Vagina (tissue), 2 donors: ENCODE measurements at regions not wholly inside any gene's neighbourhood (a gene's known extent, or its start where the extent isn't known, plus 50 kb on each side); places are given as distances from the start of the nearest gene placed in this dataset.

ENCODE experiments used
- DNase-seq, 2 donors: peaks; one replicate each; pipeline ENCODE4 v3.0.0-alpha.2; 2017; ENCODE audit errors: extremely low spot score in 2 of 2
- H3K27ac ChIP-seq: fragments of 200-600 bp; sonication (generic); one replicate; pipeline ENCODE4 v1.5.1; 2019
- H3K27me3 ChIP-seq: fragments of 200-600 bp; sonication (generic); one replicate; pipeline ENCODE4 v1.5.1; 2019
- H3K36me3 ChIP-seq, 2 donors: fragments of 200-600 bp; sonication (generic); one replicate each; pipeline ENCODE4 v1.5.1; 2017 to 2019
- H3K4me1 ChIP-seq: fragments of 200-600 bp; sonication (generic); one replicate; pipeline ENCODE4 v1.5.1; 2019
- H3K4me3 ChIP-seq, 2 donors: fragments of 200-600 bp; sonication (generic); 1 replicate in 1 of 2; 2 replicates in 1 of 2; pipeline ENCODE4 v1.5.1; 2016 to 2019
- H3K9me3 ChIP-seq: fragments of 200-600 bp; sonication (generic); one replicate; pipeline ENCODE4 v1.5.1; 2019
- CTCF ChIP-seq, 3 experiments: fragments of 450-650 bp in 2 of 3; fragments of 200-600 bp in 1 of 3; sonication (generic) in 1 of 3; IDR thresholded peaks; one replicate each; pipeline ENCODE4 v1.5.1; 2017 to 2019; ENCODE audit warnings: antibody characterized with exemption in 3 of 3, mild to moderate bottlenecking in 2 of 3, moderate library complexity in 2 of 3
- POLR2A ChIP-seq, 2 donors: fragments of 450-650 bp; IDR thresholded peaks; one replicate each; pipeline ENCODE4 v1.6.1; 2017; ENCODE audit warnings: antibody characterized with exemption in 2 of 2, mild to moderate bottlenecking in 2 of 2, moderate library complexity in 2 of 2
- POLR2AphosphoS5 ChIP-seq, 2 donors: sonication (generic); formaldehyde crosslinking; IDR thresholded peaks; one replicate each; pipeline ENCODE4 v1.9.0; 2017; ENCODE audit warnings: antibody characterized with exemption in 2 of 2, mild to moderate bottlenecking in 2 of 2, low read depth in 1 of 2; ENCODE audit not compliant: insufficient read depth in 1 of 2
- intact Hi-C: fragments of 100-400 bp; cut with DNase I; formaldehyde crosslinking; loops from one replicate; pipeline ENCODE4 v1.15.1; 2023

- H3K36me3 ChIP-seq: no peaks in the 10 kb centered on the region
- H3K4me3 ChIP-seq: no peak overlapping the region
- no peaks in the 10 kb centered on the region for H3K9me3 ChIP-seq
- peak overlapping the region; percentile 9 for H3K27ac ChIP-seq
- intact Hi-C loops: no loop called here
- H3K27me3 ChIP-seq: no peaks in the 10 kb centered on the region
- TF ChIP-seq POLR2A (IDR thresholded peaks at IDR 0.05) (no peak), CTCF (IDR thresholded peaks at IDR 0.05) (no peak), POLR2AphosphoS5 (IDR thresholded peaks at IDR 0.05; ENCODE audit: insufficient read depth in 1 of 2, low read depth in 1 of 2) (no peak)
- DNase-seq: no peak
- peaks cover 34% of the 10 kb centered on the region for H3K4me1 ChIP-seq
These were observed 100.9 kb downstream of the SAMD9 start for GRCh38 chr7:93016681-93017381.

- H3K4me1 ChIP-seq: peaks cover 34% of the 10 kb centered on the region
- no peak overlapping the region for H3K4me3 ChIP-seq
- H3K27ac ChIP-seq: peak overlapping the region; percentile 40
- no peak for TF ChIP-seq CTCF (IDR thresholded peaks at IDR 0.05)
- TF ChIP-seq POLR2AphosphoS5 (IDR thresholded peaks at IDR 0.05; ENCODE audit: insufficient read depth in 1 of 2, low read depth in 1 of 2): no peak
- TF ChIP-seq POLR2A (IDR thresholded peaks at IDR 0.05): no peak
- no peaks in the 10 kb centered on the region for H3K36me3 ChIP-seq
- DNase-seq: no peak
- H3K9me3 ChIP-seq: no peaks in the 10 kb centered on the region
- no peaks in the 10 kb centered on the region for H3K27me3 ChIP-seq
- intact Hi-C loops: no loop called here
These were observed 101.8 kb downstream of the SAMD9 start for GRCh38 chr7:93015779-93016481.

- Histone ChIP-seq H3K36me3 (no peaks in the 10 kb centered on the region), H3K27me3 (no peaks in the 10 kb centered on the region), H3K27ac (peak overlapping the region; percentile 40), H3K9me3 (no peaks in the 10 kb centered on the region), H3K4me1 (peaks cover 34% of the 10 kb centered on the region), H3K4me3 (no peak overlapping the region)
- no peak for DNase-seq
- TF ChIP-seq CTCF (IDR thresholded peaks at IDR 0.05): no peak
- TF ChIP-seq POLR2A (IDR thresholded peaks at IDR 0.05): no peak
- TF ChIP-seq POLR2AphosphoS5 (IDR thresholded peaks at IDR 0.05; ENCODE audit: insufficient read depth in 1 of 2, low read depth in 1 of 2): no peak
- intact Hi-C loops: no loop called here
These were observed 102.5 kb downstream of the SAMD9 start for GRCh38 chr7:93015101-93015778.

GRCh38 chr7:93014410-93014809 is 103.4 kb downstream of the SAMD9 start:
- Histone ChIP-seq H3K27me3 (no peaks in the 10 kb centered on the region), H3K36me3 (no peaks in the 10 kb centered on the region), H3K4me3 (no peak overlapping the region), H3K27ac (peak overlapping the region; percentile 23), H3K4me1 (peaks cover 34% of the 10 kb centered on the region), H3K9me3 (no peaks in the 10 kb centered on the region)
- intact Hi-C loops: loop anchor here (5.0 kb wide), 1 partner anchor 222 kb away; no protein-coding TSS in a partner anchor
- DNase-seq: no peak
- TF ChIP-seq POLR2AphosphoS5 (IDR thresholded peaks at IDR 0.05; ENCODE audit: insufficient read depth in 1 of 2, low read depth in 1 of 2): no peak
- no peak for TF ChIP-seq POLR2A (IDR thresholded peaks at IDR 0.05)
- TF ChIP-seq CTCF (IDR thresholded peaks at IDR 0.05): no peak
